Ishikawa (cell line): ENCODE measurements at regions not wholly inside any gene's neighbourhood (a gene's known extent, or its start where the extent isn't known, plus 50 kb on each side); places are given as distances from the start of the nearest gene placed in this dataset.

Experiments used
- CEBPB ChIP-seq: IDR thresholded peaks from 2 replicates; pipeline ENCODE4 v1.6.1; 2012
- CREB1 ChIP-seq: IDR thresholded peaks from 2 replicates; pipeline ENCODE4 v1.6.1; 2012; ENCODE audit warnings: low read depth
- EGR1 ChIP-seq: IDR thresholded peaks from 2 replicates; pipeline ENCODE4 v1.6.1; 2012
- EP300 ChIP-seq: IDR thresholded peaks from 2 replicates; pipeline ENCODE4 v1.6.1; 2012; ENCODE audit warnings: borderline replicate concordance
- FOXM1 ChIP-seq: IDR thresholded peaks from 2 replicates; pipeline ENCODE4 v1.6.1; 2012; ENCODE audit warnings: low read depth, borderline replicate concordance
- NFIC ChIP-seq: IDR thresholded peaks from 2 replicates; pipeline ENCODE4 v1.6.1; 2012
- RAD21 ChIP-seq: IDR thresholded peaks from 2 replicates; pipeline ENCODE4 v1.6.1; 2012; ENCODE audit warnings: low read depth
- REST ChIP-seq: IDR thresholded peaks from 2 replicates; pipeline ENCODE4 v1.6.1; 2012; ENCODE audit warnings: low read depth, mild to moderate bottlenecking
- TAF1 ChIP-seq: IDR thresholded peaks from 2 replicates; pipeline ENCODE4 v1.6.1; 2012; ENCODE audit warnings: low read depth, mild to moderate bottlenecking
- TCF12 ChIP-seq: IDR thresholded peaks from 2 replicates; pipeline ENCODE4 v1.6.1; 2012; ENCODE audit warnings: low read depth
- TEAD4 ChIP-seq: IDR thresholded peaks from 2 replicates; pipeline ENCODE4 v1.6.1; 2012
- YY1 ChIP-seq: IDR thresholded peaks from 2 replicates; pipeline ENCODE4 v1.6.1; 2012; ENCODE audit warnings: low read depth
- ZBTB7A ChIP-seq: IDR thresholded peaks from 2 replicates; pipeline ENCODE4 v1.6.1; 2012; ENCODE audit warnings: low read depth
- TF ChIP-seq, protein P1 (sequence below): IDR thresholded peaks from 2 replicates; pipeline ENCODE4 v1.6.1; 2012
- TF ChIP-seq, protein P2 (sequence below): IDR thresholded peaks from 2 replicates; pipeline ENCODE4 v1.6.1; 2012

- TF ChIP-seq, protein P1, sequence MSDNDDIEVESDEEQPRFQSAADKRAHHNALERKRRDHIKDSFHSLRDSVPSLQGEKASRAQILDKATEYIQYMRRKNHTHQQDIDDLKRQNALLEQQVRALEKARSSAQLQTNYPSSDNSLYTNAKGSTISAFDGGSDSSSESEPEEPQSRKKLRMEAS = no peak
- TF ChIP-seq NFIC (no peak), TCF12 (no peak), EGR1 (no peak)
- TF ChIP-seq, protein P2, sequence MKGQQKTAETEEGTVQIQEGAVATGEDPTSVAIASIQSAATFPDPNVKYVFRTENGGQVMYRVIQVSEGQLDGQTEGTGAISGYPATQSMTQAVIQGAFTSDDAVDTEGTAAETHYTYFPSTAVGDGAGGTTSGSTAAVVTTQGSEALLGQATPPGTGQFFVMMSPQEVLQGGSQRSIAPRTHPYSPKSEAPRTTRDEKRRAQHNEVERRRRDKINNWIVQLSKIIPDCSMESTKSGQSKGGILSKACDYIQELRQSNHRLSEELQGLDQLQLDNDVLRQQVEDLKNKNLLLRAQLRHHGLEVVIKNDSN = no peak
Observed at GRCh38 chr5:12204761-12205160, 300.5 kb upstream of the CTNND2 start.

- no peak for TF ChIP-seq TCF12
- TF ChIP-seq, protein P1 = no peak
Observed at GRCh38 chr5:12193536-12193935, 289.3 kb upstream of the CTNND2 start.

- TF ChIP-seq RAD21 = no peak
- TF ChIP-seq EGR1 = no peak
- no peak for TF ChIP-seq YY1
- TF ChIP-seq ZBTB7A = no peak
- TF ChIP-seq, protein P2 = no peak
- TF ChIP-seq, protein P1 = no peak
- no peak for TF ChIP-seq CREB1
Observed at GRCh38 chr5:12183003-12183402, 278.8 kb upstream of the CTNND2 start.

GRCh38 chr5:12177851-12178250 is 273.6 kb upstream of the CTNND2 start:
- no peak for TF ChIP-seq NFIC
- TF ChIP-seq TAF1 = no peak

GRCh38 chr5:12177225-12177624 is 273.0 kb upstream of the CTNND2 start:
- TF ChIP-seq CEBPB = no peak

- TF ChIP-seq EGR1 (no peak), TEAD4 (no peak), NFIC (no peak), CEBPB (no peak), EP300 (no peak), REST (no peak), TCF12 (no peak), YY1 (no peak), ZBTB7A (no peak), CREB1 (no peak), RAD21 (no peak), TAF1 (no peak), FOXM1 (no peak)
- TF ChIP-seq, protein P1 = no peak
- TF ChIP-seq, protein P2 = no peak
Observed at GRCh38 chr5:12175914-12176585, 271.8 kb upstream of the CTNND2 start.

DNA sequence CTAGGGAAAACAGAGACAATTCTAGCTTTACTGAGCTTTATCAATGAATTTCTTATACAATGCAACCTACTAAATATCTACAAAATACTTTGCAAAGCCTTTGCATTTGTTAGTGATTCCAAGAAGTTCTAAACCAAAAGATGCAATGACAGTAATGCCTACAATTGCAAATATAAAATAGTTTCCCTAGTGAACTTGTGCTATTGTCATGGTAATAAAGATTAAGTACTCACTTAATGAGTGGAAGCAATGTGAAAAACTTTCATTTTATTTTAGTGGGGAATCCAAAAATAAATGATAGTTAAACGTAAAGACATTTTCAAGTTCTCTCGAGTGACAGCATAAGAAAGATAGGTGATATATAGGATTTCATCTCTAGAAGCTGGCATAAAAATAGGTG is 270.5 kb upstream of the CTNND2 start:
- no peak for TF ChIP-seq FOXM1
- no peak for TF ChIP-seq TEAD4
- TF ChIP-seq CREB1 = no peak
- no peak for TF ChIP-seq TAF1
- TF ChIP-seq YY1 = no peak
- no peak for TF ChIP-seq CEBPB
- TF ChIP-seq EP300 = no peak
- TF ChIP-seq TCF12 = no peak
- no peak for TF ChIP-seq RAD21
- TF ChIP-seq, protein P1 = no peak
- TF ChIP-seq NFIC = no peak
- TF ChIP-seq, protein P2 = no peak
- no peak for TF ChIP-seq ZBTB7A
- TF ChIP-seq REST = no peak
- no peak for TF ChIP-seq EGR1
